Dendritic cell treated with granulocyte-macrophage colony-stimulating factor and Interleukin-4, amounts not matched to agents 40 ng/mL and 50 ng/mL, for 4 days (primary cell): ENCODE measurements at regions not wholly inside any gene's neighbourhood (a gene's known extent, or its start where the extent isn't known, plus 50 kb on each side); places are given as distances from the start of the nearest gene placed in this dataset.

Source experiments
- H3K27ac Mint-ChIP-seq: one replicate; pipeline ENCODE4 v1.8.0; 2022; ENCODE audit warnings: mild to moderate bottlenecking, mixed read lengths
- H3K27me3 Mint-ChIP-seq: one replicate; pipeline ENCODE4 v1.8.0; 2022; ENCODE audit warnings: mild to moderate bottlenecking, mixed read lengths
- H3K36me3 Mint-ChIP-seq: one replicate; pipeline ENCODE4 v1.8.0; 2022; ENCODE audit warnings: low read depth, mixed read lengths
- H3K4me1 Mint-ChIP-seq: one replicate; pipeline ENCODE4 v1.8.0; 2022; ENCODE audit warnings: low read depth, mixed read lengths
- H3K4me3 Mint-ChIP-seq: one replicate; pipeline ENCODE4 v1.8.0; 2022; ENCODE audit warnings: mild to moderate bottlenecking, moderate library complexity, mixed read lengths
- H3K9me3 Mint-ChIP-seq: one replicate; pipeline ENCODE4 v1.8.0; 2022; ENCODE audit warnings: mixed read lengths
- intact Hi-C: fragments of 100-400 bp; cut with micrococcal nuclease; formaldehyde crosslinking; loops from one replicate; pipeline ENCODE4 v1.15.0; 2022

DNA sequence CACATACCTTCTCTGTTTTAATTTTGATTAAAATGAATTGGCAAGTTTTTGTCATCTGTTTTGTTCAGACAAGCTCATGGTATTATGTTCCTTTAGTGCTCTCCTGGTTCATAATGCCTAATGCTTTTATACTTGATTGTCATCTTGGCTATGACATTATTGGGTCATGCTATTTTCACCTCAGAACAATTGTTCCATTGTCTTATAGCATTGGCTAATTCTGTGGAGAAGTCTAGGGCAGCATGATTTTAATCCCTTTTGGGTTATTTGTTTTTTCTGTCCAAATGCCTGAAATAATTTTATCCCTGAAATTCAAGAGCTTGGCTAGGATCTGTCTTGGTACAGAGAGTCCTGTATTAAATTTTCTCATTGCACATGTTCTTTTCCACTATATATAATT lies 83.8 kb upstream of the CCDC85A start:
- Mint-ChIP-seq H3K27me3 (no peaks in the 10 kb centered on the region), H3K9me3 (no peaks in the 10 kb centered on the region), H3K4me3 (no peak overlapping the region), H3K36me3 (no peaks in the 10 kb centered on the region), H3K27ac (no peak overlapping the region), H3K4me1 (no peaks in the 10 kb centered on the region)
- intact Hi-C loops = no loop called here

- H3K27me3 Mint-ChIP-seq = no peaks in the 10 kb centered on the region
- H3K27ac Mint-ChIP-seq = no peak overlapping the region
- intact Hi-C loops = no loop called here
- no peak overlapping the region for H3K4me3 Mint-ChIP-seq
- H3K4me1 Mint-ChIP-seq = no peaks in the 10 kb centered on the region
- H3K36me3 Mint-ChIP-seq = no peaks in the 10 kb centered on the region
- no peaks in the 10 kb centered on the region for H3K9me3 Mint-ChIP-seq
Observed at GRCh38 chr2:56100791-56101312, 82.9 kb upstream of the CCDC85A start.

DNA sequence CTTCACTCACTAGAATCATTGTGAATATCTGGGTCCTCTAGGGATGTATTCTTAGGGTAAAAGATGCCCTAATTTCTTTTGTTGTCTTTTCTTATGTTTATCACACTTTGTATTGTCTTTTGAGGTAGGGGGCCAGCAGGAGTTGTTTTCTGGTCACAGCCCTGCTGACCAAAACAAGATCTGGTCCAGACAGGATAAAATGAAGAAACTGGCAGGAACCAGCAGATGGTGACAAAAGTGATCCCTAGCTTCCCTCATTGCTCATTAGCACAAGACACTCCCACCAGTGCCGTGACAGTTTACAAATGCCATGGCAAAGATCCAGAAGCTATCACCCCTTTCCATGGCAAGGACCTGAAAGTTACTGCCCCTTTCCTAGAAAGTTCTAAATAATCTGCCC lies 81.7 kb upstream of the CCDC85A start:
- Mint-ChIP-seq H3K27ac (no peak overlapping the region), H3K36me3 (no peaks in the 10 kb centered on the region), H3K27me3 (no peaks in the 10 kb centered on the region), H3K4me1 (no peaks in the 10 kb centered on the region), H3K9me3 (no peaks in the 10 kb centered on the region), H3K4me3 (no peak overlapping the region)
- intact Hi-C loops = no loop called here

- no peak overlapping the region for H3K4me3 Mint-ChIP-seq
- intact Hi-C loops = no loop called here
- H3K36me3 Mint-ChIP-seq = no peaks in the 10 kb centered on the region
- no peak overlapping the region for H3K27ac Mint-ChIP-seq
- H3K9me3 Mint-ChIP-seq = no peaks in the 10 kb centered on the region
- H3K27me3 Mint-ChIP-seq = no peaks in the 10 kb centered on the region
- no peaks in the 10 kb centered on the region for H3K4me1 Mint-ChIP-seq
Observed at GRCh38 chr2:56102866-56103265, 80.9 kb upstream of the CCDC85A start.

DNA sequence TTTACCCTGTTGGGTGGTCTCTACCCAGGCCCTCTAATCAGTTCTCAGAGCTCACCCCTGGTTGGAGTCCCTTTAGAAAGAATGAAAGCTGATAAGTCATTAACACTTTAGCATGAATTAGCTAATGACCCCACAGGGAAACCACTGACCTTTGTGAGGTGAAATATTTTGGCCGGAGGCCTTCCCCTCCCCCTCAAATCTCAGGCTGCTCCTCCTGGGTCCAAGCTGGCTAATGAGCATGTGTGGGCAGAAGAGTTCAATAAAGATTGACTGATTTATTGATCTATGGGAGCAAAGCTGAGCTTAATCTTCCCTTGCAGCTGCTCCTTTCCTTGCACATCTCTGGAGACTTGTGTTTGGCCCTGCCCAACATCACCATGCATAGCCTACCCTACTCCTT lies 78.8 kb upstream of the CCDC85A start:
- H3K4me1 Mint-ChIP-seq = no peaks in the 10 kb centered on the region
- H3K9me3 Mint-ChIP-seq = no peaks in the 10 kb centered on the region
- H3K4me3 Mint-ChIP-seq = no peak overlapping the region
- H3K36me3 Mint-ChIP-seq = no peaks in the 10 kb centered on the region
- intact Hi-C loops = no loop called here
- H3K27me3 Mint-ChIP-seq = no peaks in the 10 kb centered on the region
- no peak overlapping the region for H3K27ac Mint-ChIP-seq

GRCh38 chr2:56107502-56108220 lies 76.1 kb upstream of the CCDC85A start:
- intact Hi-C loops = no loop called here
- Mint-ChIP-seq H3K4me3 (no peak overlapping the region), H3K27me3 (no peaks in the 10 kb centered on the region), H3K4me1 (no peaks in the 10 kb centered on the region), H3K36me3 (no peaks in the 10 kb centered on the region), H3K27ac (no peak overlapping the region), H3K9me3 (no peaks in the 10 kb centered on the region)

DNA sequence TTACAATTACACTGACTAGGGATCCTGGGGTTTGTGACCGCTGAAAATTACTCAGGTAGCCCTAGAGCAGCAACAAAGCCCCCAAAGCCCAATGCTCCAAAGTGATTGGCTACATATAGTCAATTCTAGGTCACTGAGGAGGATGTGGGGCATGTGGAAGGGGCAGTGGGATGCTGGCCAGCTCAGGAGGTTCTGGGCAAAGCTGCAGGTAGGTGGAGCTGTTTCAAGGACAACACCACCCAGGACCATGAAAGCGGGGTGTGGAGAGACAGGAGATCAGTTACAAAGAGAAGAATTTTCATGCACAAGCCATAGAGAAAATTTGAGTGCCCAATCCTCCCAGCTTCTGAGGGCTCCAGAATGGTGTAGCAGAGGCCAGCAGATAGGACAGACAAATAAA lies 75.0 kb upstream of the CCDC85A start:
- Mint-ChIP-seq H3K9me3 (no peaks in the 10 kb centered on the region), H3K27ac (no peak overlapping the region), H3K27me3 (no peaks in the 10 kb centered on the region), H3K4me3 (no peak overlapping the region), H3K4me1 (no peaks in the 10 kb centered on the region), H3K36me3 (no peaks in the 10 kb centered on the region)
- intact Hi-C loops = no loop called here

GRCh38 chr2:56109994-56110393 lies 73.8 kb upstream of the CCDC85A start:
- H3K36me3 Mint-ChIP-seq = no peaks in the 10 kb centered on the region
- H3K4me3 Mint-ChIP-seq = no peak overlapping the region
- no peaks in the 10 kb centered on the region for H3K9me3 Mint-ChIP-seq
- no peaks in the 10 kb centered on the region for H3K4me1 Mint-ChIP-seq
- H3K27ac Mint-ChIP-seq = no peak overlapping the region
- no peaks in the 10 kb centered on the region for H3K27me3 Mint-ChIP-seq
- intact Hi-C loops = no loop called here

DNA sequence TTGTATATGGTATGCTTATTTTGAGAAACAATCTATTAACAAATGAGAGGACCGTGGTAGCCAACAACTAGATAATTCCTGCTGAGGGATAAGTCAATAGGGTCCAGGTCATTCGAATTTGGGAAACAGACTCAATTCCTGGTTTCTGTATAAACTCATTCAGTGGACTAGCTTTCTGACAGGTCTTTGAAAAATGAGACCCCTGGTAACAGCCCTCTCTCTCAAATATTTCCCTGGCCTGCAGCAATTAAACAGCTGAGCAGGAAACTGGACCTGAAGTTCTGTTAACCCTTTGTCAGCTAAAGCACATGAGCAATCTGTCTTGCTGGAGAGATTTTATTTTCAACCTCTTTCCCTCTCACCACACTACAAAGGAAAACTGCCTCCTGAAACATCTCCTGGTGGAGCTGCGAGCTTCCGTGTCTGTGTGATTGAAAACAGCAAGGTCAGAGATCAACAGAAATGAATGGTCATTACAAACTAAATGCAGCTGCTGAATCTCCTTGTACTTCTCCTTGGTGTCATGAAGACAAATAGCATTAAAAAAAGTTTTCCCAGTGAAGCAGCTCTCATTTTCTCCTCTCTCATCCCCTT lies 70.3 kb upstream of the CCDC85A start:
- H3K27ac Mint-ChIP-seq = no peak overlapping the region
- intact Hi-C loops = no loop called here
- H3K9me3 Mint-ChIP-seq = no peaks in the 10 kb centered on the region
- no peak overlapping the region for H3K4me3 Mint-ChIP-seq
- H3K4me1 Mint-ChIP-seq = no peaks in the 10 kb centered on the region
- no peaks in the 10 kb centered on the region for H3K27me3 Mint-ChIP-seq
- no peaks in the 10 kb centered on the region for H3K36me3 Mint-ChIP-seq

DNA sequence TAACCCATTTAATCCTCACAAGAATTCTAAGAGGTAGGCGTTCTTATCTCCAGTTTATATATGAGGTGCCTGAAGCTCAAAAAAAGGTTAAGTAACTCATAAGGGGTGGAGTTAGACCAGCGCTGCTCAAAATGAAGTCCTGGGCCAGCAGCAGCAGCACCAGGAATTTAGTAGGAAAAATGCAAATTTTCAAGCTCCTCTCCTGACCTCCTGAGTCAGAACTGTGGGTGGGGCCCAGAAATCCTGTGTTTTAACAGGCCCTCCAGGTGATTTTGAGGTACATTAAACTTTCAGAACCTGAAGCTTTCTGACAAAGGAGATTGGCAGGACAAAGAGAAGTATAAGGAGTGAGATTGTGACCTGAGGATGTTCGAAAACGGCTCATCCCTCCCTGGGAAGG lies 66.0 kb upstream of the CCDC85A start:
- no peak overlapping the region for H3K27ac Mint-ChIP-seq
- H3K4me1 Mint-ChIP-seq = no peaks in the 10 kb centered on the region
- no peak overlapping the region for H3K4me3 Mint-ChIP-seq
- intact Hi-C loops = no loop called here
- H3K36me3 Mint-ChIP-seq = no peaks in the 10 kb centered on the region
- no peaks in the 10 kb centered on the region for H3K27me3 Mint-ChIP-seq
- no peaks in the 10 kb centered on the region for H3K9me3 Mint-ChIP-seq

GRCh38 chr2:56118474-56118873 lies 65.3 kb upstream of the CCDC85A start:
- no peak overlapping the region for H3K27ac Mint-ChIP-seq
- no peaks in the 10 kb centered on the region for H3K4me1 Mint-ChIP-seq
- H3K36me3 Mint-ChIP-seq = no peaks in the 10 kb centered on the region
- no peaks in the 10 kb centered on the region for H3K9me3 Mint-ChIP-seq
- H3K4me3 Mint-ChIP-seq = no peak overlapping the region
- intact Hi-C loops = no loop called here
- H3K27me3 Mint-ChIP-seq = peaks cover 2% of the 10 kb centered on the region

- Mint-ChIP-seq H3K9me3 (no peaks in the 10 kb centered on the region), H3K4me1 (no peaks in the 10 kb centered on the region), H3K36me3 (no peaks in the 10 kb centered on the region), H3K27ac (no peak overlapping the region), H3K27me3 (peaks cover 2% of the 10 kb centered on the region), H3K4me3 (no peak overlapping the region)
- intact Hi-C loops = no loop called here
Observed at GRCh38 chr2:56121995-56122394, 61.8 kb upstream of the CCDC85A start.

GRCh38 chr2:56123538-56123937 lies 60.3 kb upstream of the CCDC85A start:
- intact Hi-C loops = no loop called here

DNA sequence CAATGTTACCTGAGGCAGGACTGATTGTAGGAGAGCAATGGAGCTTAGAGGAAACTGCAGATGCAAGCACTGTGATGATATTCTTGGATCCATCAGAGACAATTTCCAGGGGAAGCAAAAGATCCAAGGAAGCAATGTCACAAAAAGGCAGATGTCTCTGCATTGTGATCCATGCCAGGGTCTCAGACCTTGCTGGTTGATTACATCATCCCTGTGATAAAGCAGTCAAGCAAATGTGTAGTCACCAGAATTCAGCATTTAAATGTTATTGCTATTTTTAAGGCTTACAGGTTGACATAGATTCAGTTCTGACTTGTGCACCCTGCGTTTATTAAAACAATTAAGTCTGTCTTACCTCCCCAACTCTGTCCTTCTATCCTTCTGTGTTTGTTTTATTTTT lies 56.8 kb upstream of the CCDC85A start:
- Mint-ChIP-seq H3K36me3 (no peaks in the 10 kb centered on the region), H3K4me1 (no peaks in the 10 kb centered on the region), H3K27me3 (peaks cover 2% of the 10 kb centered on the region), H3K27ac (no peak overlapping the region), H3K9me3 (no peaks in the 10 kb centered on the region), H3K4me3 (no peak overlapping the region)
- intact Hi-C loops = no loop called here

More at GRCh38 chr2:56123538-56123937, 60.3 kb upstream of the CCDC85A start:
- no peak overlapping the region for H3K27ac Mint-ChIP-seq
- no peaks in the 10 kb centered on the region for H3K9me3 Mint-ChIP-seq
- H3K27me3 Mint-ChIP-seq = peaks cover 2% of the 10 kb centered on the region
- no peaks in the 10 kb centered on the region for H3K36me3 Mint-ChIP-seq
- H3K4me1 Mint-ChIP-seq = no peaks in the 10 kb centered on the region
- no peak overlapping the region for H3K4me3 Mint-ChIP-seq
